ENCODE measurements at regions not wholly inside any gene's neighbourhood (a gene's known extent, or its start where the extent isn't known, plus 50 kb on each side); places are given as distances from the start of the nearest gene placed in this dataset.
"Not testable (repeated sequence)": the region's sequence is repeated elsewhere in the genome, so short reads cannot be mapped to it uniquely, and the experiment has no call there.

- H3K79me2 ChIP-seq (ENCODE audit: insufficient read depth, low read length) = no peaks in the 10 kb centered on the region
- no peak overlapping the region for H3K4me2 ChIP-seq (ENCODE audit: low read length)
- no peaks in the 10 kb centered on the region for H3K27me3 ChIP-seq (ENCODE audit: insufficient read depth, low read length)
- TF ChIP-seq CTCF (IDR thresholded peaks at IDR 0.05; ENCODE audit: low read length) (no peak), EZH2 (IDR thresholded peaks at IDR 0.05; ENCODE audit: borderline replicate concordance, low read length) (no peak)
- no peak overlapping the region for H3K27ac ChIP-seq (ENCODE audit: low read depth, low read length, poor library complexity, severe bottlenecking)
- H3K36me3 ChIP-seq (ENCODE audit: insufficient read depth, low read length) = no peaks in the 10 kb centered on the region
- no peaks in the 10 kb centered on the region for H3K4me1 ChIP-seq (ENCODE audit: insufficient read depth, low read length, severe bottlenecking)
- H3K4me3 ChIP-seq (ENCODE audit: low read depth, low read length, poor library complexity, severe bottlenecking) = no peak overlapping the region
- no peaks in the 10 kb centered on the region for H3K9me2 ChIP-seq (ENCODE audit: low read depth, low read length)
- no peaks in the 10 kb centered on the region for H3F3A ChIP-seq (ENCODE audit: insufficient read depth, low read length)
- H3K9ac ChIP-seq (ENCODE audit: low read length) = no peak overlapping the region
- H4K20me1 ChIP-seq (ENCODE audit: insufficient read depth, low read length) = no peaks in the 10 kb centered on the region
- H3K9me3 ChIP-seq (ENCODE audit: low read length) = no peaks in the 10 kb centered on the region
- no peak overlapping the region for H2AFZ ChIP-seq (ENCODE audit: low read length)
Observed at GRCh38 chr18:67770520-67770919, 254.0 kb upstream of the DSEL start.

GRCh38 chr18:67766930-67767329 lies 250.4 kb upstream of the DSEL start:
- no peaks in the 10 kb centered on the region for H3K9me3 ChIP-seq (ENCODE audit: low read length)
- TF ChIP-seq CTCF (IDR thresholded peaks at IDR 0.05; ENCODE audit: low read length) = no peak
- no peak for TF ChIP-seq EZH2 (IDR thresholded peaks at IDR 0.05; ENCODE audit: borderline replicate concordance, low read length)
- H4K20me1 ChIP-seq (ENCODE audit: insufficient read depth, low read length) = no peaks in the 10 kb centered on the region
- H3K4me2 ChIP-seq (ENCODE audit: low read length) = no peak overlapping the region
- no peak overlapping the region for H3K9ac ChIP-seq (ENCODE audit: low read length)
- no peak overlapping the region for H3K27ac ChIP-seq (ENCODE audit: low read depth, low read length, poor library complexity, severe bottlenecking)
- H3K27me3 ChIP-seq (ENCODE audit: insufficient read depth, low read length) = no peaks in the 10 kb centered on the region
- H3F3A ChIP-seq (ENCODE audit: insufficient read depth, low read length) = no peaks in the 10 kb centered on the region
- no peaks in the 10 kb centered on the region for H3K36me3 ChIP-seq (ENCODE audit: insufficient read depth, low read length)
- H3K4me3 ChIP-seq (ENCODE audit: low read depth, low read length, poor library complexity, severe bottlenecking) = no peak overlapping the region
- no peaks in the 10 kb centered on the region for H3K79me2 ChIP-seq (ENCODE audit: insufficient read depth, low read length)
- no peak overlapping the region for H2AFZ ChIP-seq (ENCODE audit: low read length)
- H3K4me1 ChIP-seq (ENCODE audit: insufficient read depth, low read length, severe bottlenecking) = no peaks in the 10 kb centered on the region
- H3K9me2 ChIP-seq (ENCODE audit: low read depth, low read length) = no peaks in the 10 kb centered on the region

- not testable (repeated sequence) for H3K9me3 ChIP-seq (ENCODE audit: low read length); H3K4me2 ChIP-seq (ENCODE audit: low read length); H3K4me3 ChIP-seq (ENCODE audit: low read depth, low read length, poor library complexity, severe bottlenecking); H3K27me3 ChIP-seq (ENCODE audit: insufficient read depth, low read length); H3K79me2 ChIP-seq (ENCODE audit: insufficient read depth, low read length); H3K27ac ChIP-seq (ENCODE audit: low read depth, low read length, poor library complexity, severe bottlenecking); H3F3A ChIP-seq (ENCODE audit: insufficient read depth, low read length); H3K9me2 ChIP-seq (ENCODE audit: low read depth, low read length); H3K4me1 ChIP-seq (ENCODE audit: insufficient read depth, low read length, severe bottlenecking); H3K9ac ChIP-seq (ENCODE audit: low read length); H2AFZ ChIP-seq (ENCODE audit: low read length); H3K36me3 ChIP-seq (ENCODE audit: insufficient read depth, low read length); H4K20me1 ChIP-seq (ENCODE audit: insufficient read depth, low read length)
Observed at GRCh38 chr18:67752211-67752610, 235.7 kb upstream of the DSEL start.

- Histone ChIP-seq H3K27me3 (ENCODE audit: insufficient read depth, low read length) (no peaks in the 10 kb centered on the region), H3K9me2 (ENCODE audit: low read depth, low read length) (no peaks in the 10 kb centered on the region), H2AFZ (ENCODE audit: low read length) (no peak overlapping the region), H3K9ac (ENCODE audit: low read length) (no peak overlapping the region), H3K27ac (ENCODE audit: low read depth, low read length, poor library complexity, severe bottlenecking) (no peak overlapping the region), H3F3A (ENCODE audit: insufficient read depth, low read length) (no peaks in the 10 kb centered on the region), H3K4me2 (ENCODE audit: low read length) (no peak overlapping the region), H3K4me1 (ENCODE audit: insufficient read depth, low read length, severe bottlenecking) (no peaks in the 10 kb centered on the region), H4K20me1 (ENCODE audit: insufficient read depth, low read length) (no peaks in the 10 kb centered on the region), H3K36me3 (ENCODE audit: insufficient read depth, low read length) (no peaks in the 10 kb centered on the region), H3K9me3 (ENCODE audit: low read length) (no peaks in the 10 kb centered on the region), H3K4me3 (ENCODE audit: low read depth, low read length, poor library complexity, severe bottlenecking) (no peak overlapping the region), H3K79me2 (ENCODE audit: insufficient read depth, low read length) (no peaks in the 10 kb centered on the region)
- no peak for TF ChIP-seq EZH2 (IDR thresholded peaks at IDR 0.05; ENCODE audit: borderline replicate concordance, low read length)
- no peak for TF ChIP-seq CTCF (IDR thresholded peaks at IDR 0.05; ENCODE audit: low read length)
Observed at GRCh38 chr18:67742954-67743353, 226.4 kb upstream of the DSEL start.

Measured in OCI-LY1 (cell line).